ENCODE measurements at regions not wholly inside any gene's neighbourhood (a gene's known extent, or its start where the extent isn't known, plus 50 kb on each side); places are given as distances from the start of the nearest gene placed in this dataset.

- in situ Hi-C loops (cut with MboI; ENCODE audit: low pct_unique_long_range_greater_than_20kb, low sequenced_read_pairs, unreplicated experiment) = no loop called here
- peak; percentile 17 for DNase-seq (ENCODE audit: low spot score)
Observed at GRCh38 chr17:55641676-55642081, 81.0 kb downstream of the TMEM100 start.

DNA sequence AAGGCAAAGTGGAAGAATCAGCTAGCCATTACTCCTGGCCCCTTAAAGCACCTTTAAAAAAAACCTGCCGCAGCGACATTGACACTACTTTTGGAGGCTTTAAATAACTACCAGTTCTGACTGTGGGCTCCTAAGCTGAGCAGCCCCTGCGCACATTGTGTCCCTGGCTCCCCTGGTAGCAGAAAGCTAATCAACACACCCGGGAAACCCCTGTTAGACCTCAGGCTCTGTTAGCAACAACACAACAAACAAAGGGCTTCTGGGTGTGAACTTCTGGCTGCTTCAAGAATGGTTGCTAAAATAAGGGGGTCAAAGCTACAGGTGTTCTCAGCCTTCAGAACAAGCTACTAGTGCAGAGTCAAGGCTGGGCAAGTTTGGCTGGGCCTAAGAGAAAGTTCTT is 83.6 kb downstream of the TMEM100 start:
- DNase-seq (ENCODE audit: low spot score) = no peak
- in situ Hi-C loops (cut with MboI; ENCODE audit: low pct_unique_long_range_greater_than_20kb, low sequenced_read_pairs, unreplicated experiment) = no loop called here
- no peak for TF ChIP-seq CTCF (IDR thresholded peaks at IDR 0.05; ENCODE audit: extremely low read depth, insufficient read depth, missing control alignments)

More at GRCh38 chr17:55641676-55642081, 81.0 kb downstream of the TMEM100 start:
- TF ChIP-seq CTCF (IDR thresholded peaks at IDR 0.05; ENCODE audit: extremely low read depth, insufficient read depth, missing control alignments) = peak; percentile 60

GRCh38 chr17:55635253-55635914 is 87.3 kb downstream of the TMEM100 start:
- in situ Hi-C loops (cut with MboI; ENCODE audit: low pct_unique_long_range_greater_than_20kb, low sequenced_read_pairs, unreplicated experiment) = no loop called here
- TF ChIP-seq CTCF (IDR thresholded peaks at IDR 0.05; ENCODE audit: extremely low read depth, insufficient read depth, missing control alignments) = no peak
- DNase-seq (ENCODE audit: low spot score) = no peak

- in situ Hi-C loops (cut with MboI; ENCODE audit: low pct_unique_long_range_greater_than_20kb, low sequenced_read_pairs, unreplicated experiment) = no loop called here
- no peak for TF ChIP-seq CTCF (IDR thresholded peaks at IDR 0.05; ENCODE audit: extremely low read depth, insufficient read depth, missing control alignments)
- no peak for DNase-seq (ENCODE audit: low spot score)
Observed at GRCh38 chr17:55634702-55635101, 88.0 kb downstream of the TMEM100 start.

DNA sequence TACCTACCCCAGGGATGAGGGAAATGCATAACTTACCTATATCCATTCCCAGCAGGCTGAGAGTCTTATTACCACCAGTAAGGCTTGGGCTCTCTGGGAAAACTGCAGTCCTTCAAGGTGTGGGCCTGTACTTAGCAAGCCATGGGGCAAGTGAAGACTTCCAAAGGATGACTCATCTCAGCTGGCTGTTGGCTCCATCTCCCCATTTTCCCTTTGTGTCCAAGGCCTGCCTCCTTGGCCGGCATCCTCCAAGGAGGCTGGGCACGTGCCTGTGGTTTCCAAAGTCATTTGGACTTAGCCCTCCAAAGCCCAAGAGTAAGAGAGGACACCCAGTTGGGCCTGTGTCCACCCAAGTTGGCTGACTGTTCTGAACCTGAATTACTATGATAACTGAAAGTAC is 89.8 kb downstream of the TMEM100 start:
- TF ChIP-seq CTCF (IDR thresholded peaks at IDR 0.05; ENCODE audit: extremely low read depth, insufficient read depth, missing control alignments) = no peak
- no peak for DNase-seq (ENCODE audit: low spot score)
- in situ Hi-C loops (cut with MboI; ENCODE audit: low pct_unique_long_range_greater_than_20kb, low sequenced_read_pairs, unreplicated experiment) = no loop called here

DNA sequence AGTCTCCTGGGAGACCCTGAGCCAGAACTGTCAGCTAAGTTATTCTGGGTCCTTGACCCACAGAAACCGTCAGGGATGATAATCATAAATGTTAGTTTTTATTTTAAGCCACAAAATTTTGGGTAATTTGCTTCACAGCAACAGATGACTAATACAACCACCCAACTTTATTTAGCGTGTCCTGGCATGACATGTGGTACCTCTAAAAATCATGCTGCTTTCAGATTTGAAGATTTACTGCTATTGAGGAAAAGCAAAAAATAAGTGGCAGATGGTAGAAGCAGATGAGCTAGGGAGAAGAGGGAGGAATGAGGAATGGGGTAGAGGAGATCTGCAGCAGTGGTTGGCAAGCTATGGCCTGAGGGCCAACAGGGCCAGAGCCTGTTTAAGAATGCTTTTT is 90.4 kb downstream of the TMEM100 start:
- no peak for DNase-seq (ENCODE audit: low spot score)
- in situ Hi-C loops (cut with MboI; ENCODE audit: low pct_unique_long_range_greater_than_20kb, low sequenced_read_pairs, unreplicated experiment) = no loop called here
- no peak for TF ChIP-seq CTCF (IDR thresholded peaks at IDR 0.05; ENCODE audit: extremely low read depth, insufficient read depth, missing control alignments)

Data from GM13977 (cell line).